ENCODE measurements at regions not wholly inside any gene's neighbourhood (a gene's known extent, or its start where the extent isn't known, plus 50 kb on each side); places are given as distances from the start of the nearest gene placed in this dataset.

DNA sequence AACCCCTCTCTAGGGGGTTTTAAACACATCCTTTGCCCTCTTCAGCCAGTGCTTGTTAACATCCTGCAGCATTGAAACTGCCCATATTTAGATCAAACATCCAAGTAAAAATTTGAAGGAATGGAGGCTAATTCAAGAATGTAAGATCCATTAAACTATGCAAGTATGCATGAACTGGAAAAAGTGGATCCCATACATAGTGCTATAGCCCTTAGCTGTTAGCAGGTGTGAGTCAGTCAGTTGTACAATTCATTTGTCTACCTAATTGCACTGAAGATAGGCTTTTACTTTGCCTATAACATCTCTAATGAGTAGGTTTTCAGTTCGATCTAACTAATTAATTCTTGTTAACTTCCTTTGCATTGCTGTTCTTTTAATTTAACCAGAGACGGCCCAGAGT lies 270.9 kb downstream of the LMO4 start:
- H3K36me3 ChIP-seq: no peaks in the 10 kb centered on the region
- no peak overlapping the region for H3K4me3 ChIP-seq
- intact Hi-C loops (cut with DNase I; ENCODE audit: low total_unique reads): no loop called here
- no peaks in the 10 kb centered on the region for H3K9me3 ChIP-seq
- no peak for DNase-seq
- peaks cover 0 to 3% (median 0%) of the 10 kb centered on the region in 6 donors for H3K4me1 ChIP-seq
- TF ChIP-seq POLR2A (IDR thresholded peaks at IDR 0.05) (no peak), CTCF (IDR thresholded peaks at IDR 0.05 in 8 of 11, conservative IDR thresholded peaks at IDR 0.05 in 3 of 11) (no peak), POLR2AphosphoS5 (IDR thresholded peaks at IDR 0.05) (no peak)
- 69 to 88% (median 77%) methylated on average over 2 of the region's 2 CpGs for WGBS, 5 donors
- H3K27ac ChIP-seq: no peak overlapping the region
- no peaks in the 10 kb centered on the region for H3K27me3 ChIP-seq (replicated peaks in 1 of 7)

DNA sequence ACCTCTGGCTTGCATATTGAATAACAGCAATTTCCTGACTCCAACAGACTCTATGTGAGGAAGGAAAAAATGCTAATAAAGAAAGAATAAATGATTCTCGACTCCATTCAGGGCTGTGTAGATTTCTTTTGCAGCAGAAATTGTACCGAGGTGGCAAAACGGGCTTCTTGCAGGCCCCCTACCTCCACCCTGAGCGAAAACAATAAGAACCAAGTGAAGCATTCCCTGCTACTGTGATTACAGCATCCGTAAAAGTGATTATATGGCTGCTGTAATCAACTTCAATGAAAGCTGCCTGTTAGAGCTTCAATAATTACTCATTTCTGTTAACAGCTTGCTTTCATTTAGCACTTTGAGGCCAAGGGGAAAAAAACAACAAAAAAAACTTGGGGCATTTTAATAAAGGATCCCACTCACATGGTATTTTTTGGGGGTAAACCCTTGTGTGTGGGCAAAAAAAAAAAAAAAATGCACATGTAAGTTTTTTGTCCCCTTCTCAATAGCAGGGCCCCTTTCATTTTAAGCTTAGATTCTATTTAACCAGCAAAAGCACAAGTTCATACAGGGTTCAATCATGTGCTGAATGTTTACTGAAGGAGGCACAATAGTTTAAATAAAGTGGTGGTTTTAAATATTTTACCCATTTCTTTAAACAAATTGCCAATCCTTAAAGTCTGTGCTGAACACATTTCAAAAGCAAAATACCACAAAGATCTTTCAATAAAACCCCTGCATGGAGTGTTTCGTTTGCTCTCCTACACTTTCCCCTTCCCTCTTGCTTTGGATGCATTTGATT lies 271.6 kb downstream of the LMO4 start:
- intact Hi-C loops (cut with DNase I; ENCODE audit: low total_unique reads): no loop called here
- Histone ChIP-seq H3K4me1 (peaks cover 0 to 3% (median 0%) of the 10 kb centered on the region in 6 donors), H3K27me3 (replicated peaks in 1 of 7) (no peaks in the 10 kb centered on the region), H3K36me3 (no peaks in the 10 kb centered on the region), H3K9me3 (peaks cover 0 to 1% (median 0%) of the 10 kb centered on the region in 8 donors), H3K27ac (no peak overlapping the region), H3K4me3 (no peak overlapping the region)
- no peak for DNase-seq
- TF ChIP-seq POLR2A (IDR thresholded peaks at IDR 0.05) (no peak), POLR2AphosphoS5 (IDR thresholded peaks at IDR 0.05) (no peak), CTCF (IDR thresholded peaks at IDR 0.05 in 8 of 11, conservative IDR thresholded peaks at IDR 0.05 in 3 of 11) (no peak)
- WGBS, 5 donors: 75 to 89% (median 81%) methylated on average over 6 of the region's 6 CpGs

- Histone ChIP-seq H3K4me3 (no peak overlapping the region), H3K4me1 (peaks cover 0 to 3% (median 0%) of the 10 kb centered on the region in 6 donors), H3K9me3 (peaks cover 0 to 7% (median 0%) of the 10 kb centered on the region in 8 donors), H3K27ac (no peak overlapping the region), H3K27me3 (replicated peaks in 1 of 7) (no peaks in the 10 kb centered on the region), H3K36me3 (no peaks in the 10 kb centered on the region)
- no peak for DNase-seq
- whole genome bisulfite sequencing, 5 donors: 51 to 71% (median 59%) methylated on average over 1 of the region's 1 CpG
- TF ChIP-seq POLR2A (IDR thresholded peaks at IDR 0.05) (no peak), CTCF (IDR thresholded peaks at IDR 0.05 in 8 of 11, conservative IDR thresholded peaks at IDR 0.05 in 3 of 11) (no peak), POLR2AphosphoS5 (IDR thresholded peaks at IDR 0.05) (no peak)
- intact Hi-C loops (cut with DNase I; ENCODE audit: low total_unique reads): no loop called here
These were observed 272.2 kb downstream of the LMO4 start for GRCh38 chr1:87600854-87601253.

GRCh38 chr1:87603626-87604025 lies 274.9 kb downstream of the LMO4 start:
- Histone ChIP-seq H3K4me3 (no peak overlapping the region), H3K36me3 (no peaks in the 10 kb centered on the region), H3K4me1 (peaks cover 0 to 3% (median 0%) of the 10 kb centered on the region in 6 donors), H3K27ac (no peak overlapping the region), H3K9me3 (peaks cover 0 to 8% (median 0%) of the 10 kb centered on the region in 8 donors), H3K27me3 (replicated peaks in 1 of 7) (no peaks in the 10 kb centered on the region)
- no peak for TF ChIP-seq POLR2AphosphoS5 (IDR thresholded peaks at IDR 0.05)
- intact Hi-C loops (cut with DNase I; ENCODE audit: low total_unique reads): no loop called here
- 76 to 89% (median 85%) methylated on average over 1 of the region's 1 CpG for WGBS, 5 donors
- no peak for DNase-seq
